GM20000 (cell line): ENCODE measurements at regions not wholly inside any gene's neighbourhood (a gene's known extent, or its start where the extent isn't known, plus 50 kb on each side); places are given as distances from the start of the nearest gene placed in this dataset.

Experiments
- DNase-seq: peaks from one replicate; pipeline ENCODE4 v3.0.0; 2012; ENCODE audit warnings: low spot score
- CTCF ChIP-seq: IDR thresholded peaks from 2 replicates; pipeline ENCODE4 v1.5.1; 2012; ENCODE audit warnings: mild to moderate bottlenecking, control low read depth; ENCODE audit errors: extremely low read depth, missing control alignments

GRCh38 chr12:127670796-127671195 is 596.2 kb upstream of the TMEM132C start:
- DNase-seq = no peak
- TF ChIP-seq CTCF = no peak

- DNase-seq = no peak
These were observed 591.0 kb upstream of the TMEM132C start for GRCh38 chr12:127675936-127676335.

GRCh38 chr12:127677537-127678131 is 589.3 kb upstream of the TMEM132C start:
- peak; percentile 14 for TF ChIP-seq CTCF
- peak; percentile 38 for DNase-seq

More at GRCh38 chr12:127675936-127676335, 591.0 kb upstream of the TMEM132C start:
- no peak for TF ChIP-seq CTCF

GRCh38 chr12:127678945-127679344 is 588.0 kb upstream of the TMEM132C start:
- DNase-seq = no peak
- no peak for TF ChIP-seq CTCF

GRCh38 chr12:127680516-127680915 is 586.5 kb upstream of the TMEM132C start:
- DNase-seq = no peak
- no peak for TF ChIP-seq CTCF

GRCh38 chr12:127681151-127681754 is 585.7 kb upstream of the TMEM132C start:
- no peak for TF ChIP-seq CTCF
- DNase-seq = no peak

GRCh38 chr12:127685491-127685890 is 581.5 kb upstream of the TMEM132C start:
- TF ChIP-seq CTCF = no peak
- DNase-seq = no peak
